Motor neuron (in vitro differentiated cells): ENCODE measurements at regions not wholly inside any gene's neighbourhood (a gene's known extent, or its start where the extent isn't known, plus 50 kb on each side); places are given as distances from the start of the nearest gene placed in this dataset.
"Not testable (repeated sequence)": the region's sequence is repeated elsewhere in the genome, so short reads cannot be mapped to it uniquely, and the experiment has no call there.

ENCODE experiments used
- ATAC-seq, 8 experiments: fragments of 200-7000 bp; cut with Tn5 transposase; replicated peaks in 6 of 8; 2 replicates each; pipeline ENCODE4 v1.8.0; 2021; ENCODE audit warnings: mild to moderate bottlenecking in 8 of 8, moderate library complexity in 8 of 8
- H3K27ac ChIP-seq, 2 donors: fragments of 250-450 bp; sonication (Bioruptor Pico); 2 replicates each; pipeline ENCODE4 v1.9.0; 2021; ENCODE audit warnings: antibody characterized with exemption in 2 of 2, mild to moderate bottlenecking in 2 of 2, moderate library complexity in 1 of 2
- H3K4me1 ChIP-seq, 2 donors: fragments of 250-450 bp; sonication (Bioruptor Pico); replicated peaks in 1 of 2; 2 replicates each; pipeline ENCODE4 v1.6.1; 2021; ENCODE audit warnings: antibody characterized with exemption in 2 of 2, mild to moderate bottlenecking in 2 of 2, moderate library complexity in 1 of 2
- H3K4me3 ChIP-seq, 5 donors: fragments of 250-450 bp; sonication (Bioruptor Pico); 2 replicates each; pipeline ENCODE4 v1.9.0; 2021; ENCODE audit warnings: antibody characterized with exemption in 5 of 5, mild to moderate bottlenecking in 5 of 5, moderate library complexity in 4 of 5
- WGBS, 10 experiments: fragments of 450-650 bp; shearing (Covaris generic); methylation state at CpG; one replicate each; pipeline ENCODE4 v1.0.0; 2022; 5-methylcytosine and 5-hydroxymethylcytosine counted together
- in situ Hi-C, 9 experiments: fragments of 400-800 bp; cut with MboI; loops; one replicate each; pipeline ENCODE4 v1.15.0; 2021; ENCODE audit warnings: low sequenced_read_pairs in 9 of 9, low pct_unique_long_range_greater_than_20kb in 2 of 9; ENCODE audit not compliant: unreplicated experiment in 9 of 9

DNA sequence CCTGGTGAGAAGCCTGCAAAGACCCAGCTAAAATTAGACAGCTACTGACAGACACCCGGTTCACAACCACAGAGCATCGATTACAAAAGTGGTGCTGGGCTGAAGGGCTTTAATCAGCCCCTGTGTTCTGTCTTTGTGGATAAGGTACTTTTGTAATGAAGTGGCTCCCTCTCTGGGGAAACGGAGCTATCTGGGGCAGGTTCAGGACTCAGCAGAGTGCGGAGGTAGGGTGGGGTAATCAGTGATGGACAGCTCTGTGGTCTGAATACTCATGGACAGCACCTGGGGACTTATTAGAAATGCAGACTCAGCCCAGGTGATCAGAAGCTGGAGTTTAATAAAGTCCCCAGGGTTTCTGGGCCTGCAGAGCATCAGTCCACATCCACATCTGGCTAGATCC is 152.0 kb downstream of the MATN1 start:
- WGBS, 10 experiments: 34 to 80% (median 71%) methylated on average over 1 to 4 of the region's 4 CpGs; no CpG with 5 or more reads in 2 of the 10 experiments
- Histone ChIP-seq H3K4me3 (no peak overlapping the region), H3K4me1 (no peaks in the 10 kb centered on the region), H3K27ac (no peak overlapping the region)
- in situ Hi-C loops: no loop called here
- no peak for ATAC-seq

DNA sequence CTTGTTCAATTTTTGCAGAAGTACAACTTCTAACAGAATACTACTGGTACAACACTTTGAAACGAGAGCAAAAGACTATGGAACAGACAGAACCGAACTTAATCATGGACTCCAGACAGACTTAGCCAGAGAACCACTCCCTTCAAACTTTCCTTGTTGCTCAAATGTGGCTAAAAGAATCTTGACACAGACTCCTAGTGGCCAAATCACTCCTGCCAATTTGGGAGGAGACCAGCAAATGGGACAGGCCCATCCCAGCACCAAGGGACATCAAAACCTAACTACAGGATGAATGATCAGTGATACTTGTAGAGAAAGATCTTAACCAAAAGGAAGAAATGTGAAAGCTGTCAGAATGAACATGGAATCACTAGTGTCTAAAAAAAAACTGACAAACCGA is 154.0 kb downstream of the MATN1 start:
- WGBS, 10 experiments: 0 to 86% (median 67%) methylated on average over 1 to 3 of the region's 3 CpGs
- no peaks in the 10 kb centered on the region for H3K4me1 ChIP-seq
- in situ Hi-C loops: no loop called here
- peak in 1 of 8 experiments; percentile 17 for ATAC-seq
- no peak overlapping the region for H3K27ac ChIP-seq
- no peak overlapping the region for H3K4me3 ChIP-seq

DNA sequence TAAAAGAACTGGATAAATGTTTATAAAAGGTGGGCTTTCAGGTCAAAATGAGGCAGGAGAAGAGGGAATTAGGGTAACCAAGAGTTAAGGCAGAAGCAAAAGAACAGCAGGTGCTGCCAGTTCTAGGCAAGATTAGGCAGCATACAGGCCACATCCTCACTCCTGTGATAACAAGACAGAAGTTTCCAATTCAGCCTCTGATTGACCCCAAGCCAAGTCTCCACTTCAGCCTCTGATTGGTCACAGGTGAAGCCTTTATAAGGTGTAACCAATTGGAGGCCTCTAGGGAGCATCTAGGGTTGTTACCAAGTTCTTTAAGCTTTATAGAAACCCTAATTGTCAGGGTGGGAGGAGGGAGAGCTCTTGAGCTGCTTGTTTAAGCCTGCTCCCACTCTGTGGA is 160.8 kb downstream of the MATN1 start:
- Histone ChIP-seq H3K4me1 (no peaks in the 10 kb centered on the region), H3K27ac (no peak overlapping the region), H3K4me3 (no peak overlapping the region)
- no peak for ATAC-seq
- in situ Hi-C loops: no loop called here

DNA sequence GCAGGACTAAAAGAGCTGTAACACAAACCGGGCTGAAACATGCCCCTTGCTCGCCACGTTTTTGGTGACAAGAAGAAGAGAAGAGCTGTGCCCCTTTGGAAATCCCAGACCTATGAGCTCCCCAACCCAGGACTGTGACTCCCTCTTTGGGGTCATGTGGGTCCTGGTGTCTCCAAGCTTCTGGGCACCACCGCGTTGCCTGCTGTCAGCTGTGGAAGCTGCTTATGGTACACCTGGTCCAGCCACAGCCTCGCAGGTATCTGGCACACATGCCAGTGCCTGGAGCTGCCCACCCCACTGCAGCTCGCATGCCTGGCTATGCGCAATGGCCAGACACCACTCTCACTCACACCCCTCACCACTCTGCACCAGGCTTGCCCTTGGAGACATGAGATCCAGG is 171.8 kb downstream of the MATN1 start:
- in situ Hi-C loops: no loop called here
- ATAC-seq: no peak
- WGBS, 10 experiments: 53 to 88% (median 76%) methylated on average over 4 to 8 of the region's 8 CpGs; no CpG with 5 or more reads in 5 of the 10 experiments
- Histone ChIP-seq H3K4me3 (no peak overlapping the region), H3K27ac (no peak overlapping the region), H3K4me1 (peaks cover 0 to under 1% of the 10 kb centered on the region in 2 donors)

DNA sequence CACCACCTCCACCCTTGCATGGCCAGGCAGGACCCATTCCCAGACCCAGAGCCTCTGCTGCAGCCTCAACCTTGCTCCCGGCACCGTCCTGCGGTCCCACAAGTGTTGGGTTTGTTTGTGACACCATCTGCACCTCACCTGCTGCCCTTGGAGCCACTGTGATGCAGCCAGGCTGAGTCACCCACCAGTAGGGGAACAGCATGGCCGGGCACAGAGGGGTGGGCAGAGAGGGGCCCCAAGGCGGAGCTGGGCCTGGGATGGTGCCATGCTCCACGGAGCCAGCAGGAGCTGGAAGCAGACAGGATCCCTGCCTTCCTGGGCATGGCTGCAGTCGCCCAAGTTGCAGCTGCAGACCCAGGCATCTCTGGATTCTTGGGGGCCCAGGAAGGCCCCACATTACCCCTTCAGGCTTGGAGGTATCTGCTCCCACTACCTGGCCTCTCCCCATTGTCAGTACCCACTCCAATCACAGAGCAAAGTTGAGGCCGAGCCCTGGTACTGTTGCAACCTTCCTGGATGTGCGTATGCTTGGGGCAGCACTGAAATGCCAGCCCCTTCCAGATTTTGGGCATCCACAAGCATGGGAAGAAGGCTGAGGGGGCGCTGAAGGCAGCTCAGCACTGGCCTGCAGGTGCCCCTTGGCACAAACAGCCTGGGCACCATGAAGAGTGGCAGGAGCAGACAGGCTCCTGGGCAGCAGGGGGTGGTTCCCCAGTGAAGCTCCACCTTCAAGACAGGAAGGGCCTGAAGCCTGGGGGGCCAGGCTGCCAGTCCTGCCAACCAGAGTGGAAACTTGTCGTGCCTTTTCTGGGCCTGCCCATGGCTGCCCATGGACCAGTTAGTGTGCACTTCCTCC is 172.8 kb downstream of the MATN1 start:
- no peak for ATAC-seq
- H3K4me3 ChIP-seq: no peak overlapping the region
- WGBS, 10 experiments: 14 to 90% (median 60%) methylated on average over 1 to 4 of the region's 11 CpGs; no CpG with 5 or more reads in 3 of the 10 experiments
- in situ Hi-C loops: no loop called here
- H3K27ac ChIP-seq: no peak overlapping the region
- peaks cover 6 to 11% of the 10 kb centered on the region in 2 donors for H3K4me1 ChIP-seq

DNA sequence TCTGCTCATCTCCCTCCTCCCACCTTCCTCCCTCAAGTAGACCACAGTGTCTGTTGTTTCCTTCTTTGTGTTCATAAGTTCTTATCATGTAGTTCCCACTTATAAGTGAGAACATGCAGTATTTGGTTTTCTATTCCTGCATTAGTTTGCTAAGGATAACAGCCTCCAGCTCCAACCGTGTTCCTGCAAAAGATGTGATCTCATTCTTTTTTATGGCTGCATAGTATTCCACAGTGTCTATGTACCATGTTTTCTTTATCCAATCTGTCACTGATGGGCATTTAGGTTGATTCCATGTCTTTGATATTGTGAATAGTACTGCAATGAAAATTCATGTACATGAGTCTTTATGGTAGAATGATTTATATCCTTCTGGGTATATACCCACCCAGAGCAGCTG is 173.5 kb downstream of the MATN1 start:
- ATAC-seq, H3K27ac ChIP-seq, H3K4me3 ChIP-seq, in situ Hi-C loops: not testable (repeated sequence)
- WGBS, 10 experiments: 78 to 90% (median 86%) methylated on average over 1 of the region's 1 CpG; no CpG with 5 or more reads in 5 of the 10 experiments
- H3K4me1 ChIP-seq: peaks cover 10 to 12% of the 10 kb centered on the region in 2 donors

DNA sequence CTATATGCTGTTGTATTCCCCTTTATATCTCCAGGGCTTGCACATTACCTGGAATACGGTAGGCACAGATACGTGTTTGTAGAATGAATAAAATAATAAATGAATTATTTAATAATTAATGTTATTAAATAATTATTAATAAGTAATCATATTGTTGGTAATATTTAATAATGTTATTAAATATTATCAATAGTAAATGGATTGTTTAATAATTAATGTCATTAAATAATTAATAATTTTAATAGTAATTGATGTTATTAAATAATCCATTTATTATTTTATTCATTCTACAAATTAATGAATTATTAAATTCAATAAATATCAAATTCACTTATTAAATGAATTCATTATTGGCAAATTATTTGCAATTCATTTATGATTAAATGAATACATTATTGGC is 175.1 kb downstream of the MATN1 start:
- Histone ChIP-seq H3K4me1 (peaks cover 17 to 18% of the 10 kb centered on the region in 2 donors), H3K27ac (no peak overlapping the region), H3K4me3 (no peak overlapping the region)
- no peak for ATAC-seq
- in situ Hi-C loops: no loop called here
- 70 to 100% (median 91%) methylated on average over 2 of the region's 2 CpGs for WGBS, 10 experiments

DNA sequence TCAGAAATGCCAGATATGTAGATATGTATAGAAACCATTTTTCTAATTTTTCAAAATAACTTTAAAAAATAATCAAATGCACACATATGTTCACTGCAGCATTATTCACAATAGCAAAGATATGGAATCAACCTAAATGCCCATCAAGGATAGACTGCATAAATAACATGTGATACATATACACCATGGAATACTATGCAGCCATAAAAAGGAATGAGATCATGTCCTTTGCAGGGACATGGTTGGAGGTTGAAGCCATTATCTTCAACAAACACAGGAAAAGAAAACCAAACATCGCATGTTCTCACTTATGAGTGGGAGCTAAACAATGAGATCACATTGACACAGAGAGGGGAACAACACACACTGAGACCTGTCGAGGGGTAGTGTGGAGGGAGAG is 176.1 kb downstream of the MATN1 start:
- H3K27ac ChIP-seq, H3K4me3 ChIP-seq, ATAC-seq, in situ Hi-C loops: not testable (repeated sequence)
- WGBS, 10 experiments: 10 to 100% (median 50%) methylated on average over 1 to 2 of the region's 2 CpGs; no CpG with 5 or more reads in 1 of the 10 experiments
- H3K4me1 ChIP-seq: peaks cover 17 to 18% of the 10 kb centered on the region in 2 donors

DNA sequence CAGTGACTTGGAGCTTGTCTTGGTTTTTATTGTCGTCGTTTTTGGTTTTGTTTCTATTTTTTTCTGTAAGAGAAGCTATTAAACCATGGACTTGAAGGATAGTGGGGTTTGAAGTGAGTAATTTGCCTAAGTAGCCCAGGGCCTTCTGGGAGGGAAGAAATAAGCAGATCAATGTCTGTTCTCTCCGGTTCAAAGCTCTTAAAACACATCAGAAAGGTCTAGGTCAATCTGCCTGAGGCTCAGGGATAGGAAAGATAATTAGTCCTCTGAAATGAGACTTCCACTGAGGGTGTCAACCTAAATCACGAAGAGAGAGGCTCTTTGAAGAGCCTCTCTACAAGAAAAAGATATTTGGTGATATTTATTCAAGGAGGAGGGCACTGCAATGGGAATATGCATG is 178.0 kb downstream of the MATN1 start:
- no peak overlapping the region for H3K4me3 ChIP-seq
- peak in 5 of 8 experiments; percentile 58 to 97 (median 76) for ATAC-seq
- no peak overlapping the region for H3K27ac ChIP-seq
- in situ Hi-C loops: no loop called here
- WGBS, 10 experiments: 0 to 30% (median 19%) methylated on average over 1 to 4 of the region's 4 CpGs
- H3K4me1 ChIP-seq: peaks cover 17 to 23% of the 10 kb centered on the region in 2 donors

DNA sequence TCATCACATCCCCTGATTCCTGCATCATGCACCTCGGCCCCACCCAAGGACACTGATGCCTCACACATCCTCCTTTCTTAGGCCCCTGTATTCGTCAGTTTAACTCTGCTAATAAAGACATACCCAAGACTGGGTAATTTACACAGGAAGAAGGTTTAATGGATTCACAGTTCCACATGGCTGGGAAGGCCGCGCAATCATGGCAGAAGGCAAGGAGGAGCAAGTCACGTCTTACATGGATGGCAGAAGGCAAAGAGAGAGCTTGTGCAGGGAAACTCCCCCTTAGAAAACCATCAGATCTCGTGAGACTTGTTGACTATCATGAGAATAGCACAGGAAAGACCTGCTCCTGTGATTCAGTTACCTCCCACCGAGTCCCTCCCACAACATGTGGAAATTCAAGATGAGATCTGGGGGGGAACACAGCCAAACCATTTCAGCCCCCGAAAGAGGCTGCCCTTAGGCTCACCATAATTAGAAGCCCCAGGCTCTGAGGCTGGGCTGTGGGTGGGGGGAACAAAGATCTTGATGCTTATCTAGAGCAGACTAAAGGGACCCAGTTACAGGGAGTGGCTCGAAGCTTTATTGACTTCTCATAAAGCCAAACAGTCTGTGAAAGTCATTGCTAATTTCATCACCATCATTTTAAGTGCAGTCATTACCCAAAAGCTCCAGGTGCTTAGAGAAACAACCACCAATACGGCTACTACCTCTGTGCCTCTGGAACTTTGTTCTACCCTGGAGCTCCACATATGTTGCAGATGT is 181.5 kb downstream of the MATN1 start:
- WGBS, 10 experiments: 17 to 88% (median 66%) methylated on average over 1 to 9 of the region's 10 CpGs; no CpG with 5 or more reads in 1 of the 10 experiments
- H3K4me3 ChIP-seq: no peak overlapping the region
- in situ Hi-C loops: no loop called here
- no peak for ATAC-seq
- peaks cover 32 to 49% of the 10 kb centered on the region in 2 donors for H3K4me1 ChIP-seq
- H3K27ac ChIP-seq: no peak overlapping the region

DNA sequence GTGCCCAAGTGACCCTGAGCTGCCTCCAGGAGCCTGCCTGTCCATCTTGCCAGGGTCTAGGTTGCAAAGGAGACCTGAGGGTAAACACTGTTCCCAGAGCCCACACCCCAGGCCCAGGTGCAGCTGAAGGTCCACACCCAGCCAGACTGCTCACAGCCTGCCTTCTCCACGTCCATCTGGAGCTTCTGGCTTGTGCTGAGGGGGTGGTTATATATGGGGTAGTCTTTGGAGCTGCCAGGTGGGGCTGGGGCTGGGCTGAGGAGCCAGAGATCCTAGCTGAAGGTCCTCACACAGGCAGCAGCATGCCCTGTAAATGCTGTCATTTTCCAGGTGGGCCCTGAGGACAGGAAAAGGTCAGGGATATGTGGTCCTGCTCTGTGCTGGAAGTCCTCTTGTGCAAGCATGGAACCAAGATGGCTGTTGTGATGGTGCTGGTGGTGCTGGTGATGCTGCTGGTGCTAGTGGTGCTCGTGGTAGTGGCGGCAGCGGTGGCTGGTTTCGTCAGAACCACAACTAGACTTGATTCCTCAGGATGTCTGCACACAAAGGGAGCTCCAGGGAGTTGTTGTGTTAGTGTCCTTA is 182.7 kb downstream of the MATN1 start:
- in situ Hi-C loops: no loop called here
- ATAC-seq: no peak
- peaks cover 27 to 39% of the 10 kb centered on the region in 2 donors for H3K4me1 ChIP-seq
- no peak overlapping the region for H3K4me3 ChIP-seq
- WGBS, 10 experiments: 14 to 100% (median 60%) methylated on average over 1 to 2 of the region's 5 CpGs; no CpG with 5 or more reads in 6 of the 10 experiments
- no peak overlapping the region for H3K27ac ChIP-seq

DNA sequence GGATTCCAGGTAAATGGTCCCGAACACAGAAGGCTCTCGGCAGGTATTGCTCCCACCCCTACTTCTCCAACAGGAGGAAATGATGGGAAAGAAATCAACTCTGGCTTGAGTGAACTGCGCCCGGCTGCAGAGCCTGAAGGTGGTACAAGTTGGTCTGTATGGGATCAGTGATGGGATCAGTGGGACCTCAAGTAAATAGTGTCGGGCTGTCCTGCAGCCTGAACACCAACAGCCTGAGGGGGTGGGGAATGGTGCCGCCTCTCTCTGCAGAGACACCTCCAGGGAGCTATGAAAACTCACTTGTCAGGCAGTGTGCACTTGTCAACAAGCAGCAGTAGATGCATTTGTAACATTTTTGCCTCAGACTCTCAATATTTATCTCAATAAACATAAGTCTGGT is 183.5 kb downstream of the MATN1 start:
- Histone ChIP-seq H3K4me3 (no peak overlapping the region), H3K4me1 (peaks cover 22 to 37% of the 10 kb centered on the region in 2 donors), H3K27ac (no peak overlapping the region)
- in situ Hi-C loops: no loop called here
- WGBS, 10 experiments: 10 to 90% (median 78%) methylated on average over 1 to 5 of the region's 6 CpGs; no CpG with 5 or more reads in 3 of the 10 experiments
- ATAC-seq: peak in 3 of 8 experiments; percentile 51 to 53 (median 52)
